Hindlimb muscle (tissue), 1 donor: ENCODE measurements at regions not wholly inside any gene's neighbourhood (a gene's known extent, or its start where the extent isn't known, plus 50 kb on each side); places are given as distances from the start of the nearest gene placed in this dataset.
"Not testable (repeated sequence)": the region's sequence is repeated elsewhere in the genome, so short reads cannot be mapped to it uniquely, and the experiment has no call there.

Source experiments
- DNase-seq: peaks from one replicate; pipeline ENCODE4 v3.0.0-alpha.2; 2013

- DNase-seq, result no peak
Measured at GRCh38 chr3:95189348-95189747, 1126.5 kb downstream of the NSUN3 start.

- no peak for DNase-seq
Measured at GRCh38 chr3:95197661-95198060, 1134.8 kb downstream of the NSUN3 start.

GRCh38 chr3:95200384-95200783, 1137.5 kb downstream of the NSUN3 start:
- DNase-seq, result no peak

- DNase-seq, result no peak
Measured at GRCh38 chr3:95210878-95211277, 1148.0 kb downstream of the NSUN3 start.

- no peak for DNase-seq
Measured at GRCh38 chr3:95212117-95212516, 1149.3 kb downstream of the NSUN3 start.

GRCh38 chr3:95215437-95215957, 1152.6 kb downstream of the NSUN3 start:
- DNase-seq, result no peak

GRCh38 chr3:95217661-95218060, 1154.8 kb downstream of the NSUN3 start:
- DNase-seq, result no peak

GRCh38 chr3:95218484-95218883, 1155.6 kb downstream of the NSUN3 start:
- DNase-seq, result no peak

GRCh38 chr3:95226437-95226836, 1163.6 kb downstream of the NSUN3 start:
- DNase-seq, result no peak

GRCh38 chr3:95227092-95227491, 1164.2 kb downstream of the NSUN3 start:
- DNase-seq, result no peak

GRCh38 chr3:95228416-95228815, 1165.6 kb downstream of the NSUN3 start:
- no peak for DNase-seq

GRCh38 chr3:95235916-95236315, 1173.1 kb downstream of the NSUN3 start:
- DNase-seq, result no peak

GRCh38 chr3:95237783-95238182, 1174.9 kb downstream of the NSUN3 start:
- DNase-seq, result no peak

GRCh38 chr3:95240395-95240794, 1177.5 kb downstream of the NSUN3 start:
- no peak for DNase-seq

GRCh38 chr3:95241256-95241655, 1178.4 kb downstream of the NSUN3 start:
- not testable (repeated sequence) for DNase-seq

- DNase-seq, result no peak
Measured at GRCh38 chr3:95246413-95246812, 1183.6 kb downstream of the NSUN3 start.

- DNase-seq, result no peak
Measured at GRCh38 chr3:95254061-95254460, 1191.2 kb downstream of the NSUN3 start.

- no peak for DNase-seq
Measured at GRCh38 chr3:95254758-95255157, 1191.9 kb downstream of the NSUN3 start.

GRCh38 chr3:95265129-95265528, 1202.3 kb downstream of the NSUN3 start:
- DNase-seq, result no peak

- DNase-seq, result no peak
Measured at GRCh38 chr3:95271395-95271794, 1208.5 kb downstream of the NSUN3 start.

- no peak for DNase-seq
Measured at GRCh38 chr3:95272166-95272565, 1209.3 kb downstream of the NSUN3 start.

- DNase-seq, result no peak
Measured at GRCh38 chr3:95272781-95273180, 1209.9 kb downstream of the NSUN3 start.

- DNase-seq, result no peak
Measured at GRCh38 chr3:95277613-95278012, 1214.8 kb downstream of the NSUN3 start.

- DNase-seq, result no peak
Measured at GRCh38 chr3:95280711-95281352, 1218.0 kb downstream of the NSUN3 start.

- DNase-seq, result no peak
Measured at GRCh38 chr3:95289295-95289694, 1226.4 kb downstream of the NSUN3 start.
